Kidney epithelial cell (primary cell): ENCODE measurements at regions not wholly inside any gene's neighbourhood (a gene's known extent, or its start where the extent isn't known, plus 50 kb on each side); places are given as distances from the start of the nearest gene placed in this dataset.

Experiments used
- DNase-seq: peaks from one replicate; pipeline ENCODE4 v3.0.0-alpha.2; 2010; ENCODE audit warnings: low read depth
- H3K27me3 ChIP-seq: 2 replicates; pipeline ENCODE4 v1.6.0; 2011; ENCODE audit warnings: low read length; ENCODE audit not compliant: control insufficient read depth, insufficient read depth
- H3K36me3 ChIP-seq: 2 replicates; pipeline ENCODE4 v1.5.1; 2011; ENCODE audit warnings: low read length; ENCODE audit not compliant: control insufficient read depth, insufficient read depth
- H3K4me3 ChIP-seq: 2 replicates; pipeline ENCODE4 v1.5.1; 2011; ENCODE audit warnings: low read depth, mild to moderate bottlenecking, control low read depth, low read length
- TF ChIP-seq, protein P1 (sequence below): IDR thresholded peaks from 2 replicates; pipeline ENCODE4 v1.5.1; 2011; ENCODE audit warnings: mild to moderate bottlenecking, moderate library complexity, low read length, control low read depth, inconsistent platforms; ENCODE audit not compliant: insufficient read depth, poor library complexity, severe bottlenecking

DNA sequence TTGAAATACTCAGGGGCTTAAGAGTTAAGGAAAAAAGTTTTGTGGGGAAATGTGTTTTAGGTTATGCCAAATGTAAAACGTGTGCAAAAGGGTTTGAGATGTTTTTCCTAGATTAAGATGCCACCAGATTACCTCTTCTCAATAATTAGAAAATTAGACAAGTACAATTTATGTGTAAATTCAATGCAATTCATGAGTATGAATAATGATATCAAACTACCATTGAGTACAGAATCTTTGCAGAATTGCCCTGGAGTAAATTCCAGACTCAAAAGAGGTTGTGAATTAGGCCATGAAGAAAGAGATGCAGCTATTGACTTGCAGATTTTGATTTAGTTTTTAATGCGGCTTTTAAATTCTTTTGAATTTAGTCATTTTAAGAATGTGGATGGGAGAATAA lies 159.4 kb upstream of the INHBA start:
- TF ChIP-seq, protein P1, sequence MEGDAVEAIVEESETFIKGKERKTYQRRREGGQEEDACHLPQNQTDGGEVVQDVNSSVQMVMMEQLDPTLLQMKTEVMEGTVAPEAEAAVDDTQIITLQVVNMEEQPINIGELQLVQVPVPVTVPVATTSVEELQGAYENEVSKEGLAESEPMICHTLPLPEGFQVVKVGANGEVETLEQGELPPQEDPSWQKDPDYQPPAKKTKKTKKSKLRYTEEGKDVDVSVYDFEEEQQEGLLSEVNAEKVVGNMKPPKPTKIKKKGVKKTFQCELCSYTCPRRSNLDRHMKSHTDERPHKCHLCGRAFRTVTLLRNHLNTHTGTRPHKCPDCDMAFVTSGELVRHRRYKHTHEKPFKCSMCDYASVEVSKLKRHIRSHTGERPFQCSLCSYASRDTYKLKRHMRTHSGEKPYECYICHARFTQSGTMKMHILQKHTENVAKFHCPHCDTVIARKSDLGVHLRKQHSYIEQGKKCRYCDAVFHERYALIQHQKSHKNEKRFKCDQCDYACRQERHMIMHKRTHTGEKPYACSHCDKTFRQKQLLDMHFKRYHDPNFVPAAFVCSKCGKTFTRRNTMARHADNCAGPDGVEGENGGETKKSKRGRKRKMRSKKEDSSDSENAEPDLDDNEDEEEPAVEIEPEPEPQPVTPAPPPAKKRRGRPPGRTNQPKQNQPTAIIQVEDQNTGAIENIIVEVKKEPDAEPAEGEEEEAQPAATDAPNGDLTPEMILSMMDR, result no peak
- H3K27me3 ChIP-seq, result no peaks in the 10 kb centered on the region
- H3K4me3 ChIP-seq, result no peak overlapping the region
- no peaks in the 10 kb centered on the region for H3K36me3 ChIP-seq
- DNase-seq, result no peak

DNA sequence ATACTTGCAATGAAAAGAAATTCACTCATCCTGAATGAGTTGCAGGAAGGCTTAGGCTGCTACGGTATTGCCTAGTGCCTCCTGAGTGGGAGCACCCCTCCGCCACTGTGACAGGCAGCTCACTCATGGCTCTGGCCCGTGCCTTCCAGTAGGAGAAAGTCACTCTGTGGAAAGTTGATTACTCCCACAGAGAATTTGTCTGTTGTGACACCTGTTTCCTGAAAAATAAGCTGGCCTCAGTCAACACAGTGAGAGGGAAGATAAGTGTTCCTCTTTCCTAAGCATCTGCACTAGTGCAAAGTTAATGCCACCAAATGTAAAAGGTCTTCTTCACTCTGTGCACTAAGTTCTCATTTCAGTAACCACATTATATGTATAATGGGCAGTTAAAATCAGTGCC lies 158.8 kb upstream of the INHBA start:
- Histone ChIP-seq H3K27me3 (no peaks in the 10 kb centered on the region), H3K36me3 (no peaks in the 10 kb centered on the region), H3K4me3 (no peak overlapping the region)
- DNase-seq, result no peak
- TF ChIP-seq, protein P1, result no peak

DNA sequence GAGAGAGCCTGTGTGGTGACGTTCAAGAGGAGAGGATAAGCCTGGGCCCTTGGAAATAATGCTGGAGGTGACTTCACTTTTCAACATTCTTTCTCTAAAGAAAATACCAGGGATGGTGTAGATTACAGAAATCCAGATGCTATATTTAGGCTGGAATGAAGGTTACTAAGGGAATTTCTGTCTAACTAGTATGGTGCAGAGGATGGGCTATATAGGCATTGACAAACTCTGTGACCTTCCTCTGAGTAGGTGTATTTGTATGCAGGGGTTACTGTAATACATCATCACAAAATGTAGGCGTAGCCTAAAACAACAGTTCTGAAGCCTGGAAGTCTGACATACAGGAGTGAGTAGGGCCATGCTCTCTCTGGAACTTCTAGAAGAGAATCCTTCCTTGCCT lies 155.3 kb upstream of the INHBA start:
- Histone ChIP-seq H3K27me3 (no peaks in the 10 kb centered on the region), H3K4me3 (no peak overlapping the region), H3K36me3 (no peaks in the 10 kb centered on the region)
- DNase-seq, result no peak
- TF ChIP-seq, protein P1, result no peak

DNA sequence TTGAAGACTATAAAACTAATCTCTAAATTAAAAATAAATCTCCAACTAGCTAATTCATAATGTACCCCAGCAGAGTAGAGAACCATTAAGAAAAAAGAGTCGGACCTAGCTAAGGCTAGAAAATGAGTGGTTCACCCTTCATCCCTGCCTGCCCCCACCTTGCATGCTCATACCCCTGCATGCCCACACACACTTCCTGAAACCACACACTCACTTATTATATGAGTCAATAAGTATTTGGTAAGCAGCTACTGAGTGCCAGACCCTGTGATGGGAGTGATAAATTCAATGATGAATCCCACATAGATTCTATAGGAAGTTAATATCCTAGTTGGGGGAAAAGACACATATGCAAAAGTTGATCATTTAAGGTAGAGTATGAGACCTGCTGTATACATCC lies 152.9 kb upstream of the INHBA start:
- DNase-seq, result no peak

DNA sequence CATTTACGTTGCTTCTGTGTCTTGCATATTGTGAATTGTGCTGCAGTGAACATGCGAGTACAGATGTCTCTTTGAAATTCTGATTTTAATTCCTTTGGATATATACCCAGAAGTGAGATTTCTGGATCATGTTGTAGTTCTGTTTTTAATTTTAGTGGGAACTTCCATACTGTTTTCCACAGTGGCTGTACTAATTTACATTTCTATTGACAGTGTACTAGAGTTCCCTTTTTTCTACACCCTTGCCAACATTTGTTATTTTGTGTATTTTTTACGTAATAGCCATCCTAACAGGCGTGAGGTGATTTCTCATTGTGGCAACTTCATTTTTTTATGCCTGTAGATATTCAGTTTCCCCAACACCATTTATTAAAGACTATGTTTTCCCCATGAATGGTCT lies 144.7 kb upstream of the INHBA start:
- H3K4me3 ChIP-seq, result no peak overlapping the region
- H3K36me3 ChIP-seq, result no peaks in the 10 kb centered on the region
- TF ChIP-seq, protein P1, result no peak
- no peak for DNase-seq
- no peaks in the 10 kb centered on the region for H3K27me3 ChIP-seq

More for the DNA sequence above, 152.9 kb upstream of the INHBA start:
- H3K27me3 ChIP-seq, result no peaks in the 10 kb centered on the region
- no peak overlapping the region for H3K4me3 ChIP-seq
- TF ChIP-seq, protein P1, result no peak
- H3K36me3 ChIP-seq, result no peaks in the 10 kb centered on the region

DNA sequence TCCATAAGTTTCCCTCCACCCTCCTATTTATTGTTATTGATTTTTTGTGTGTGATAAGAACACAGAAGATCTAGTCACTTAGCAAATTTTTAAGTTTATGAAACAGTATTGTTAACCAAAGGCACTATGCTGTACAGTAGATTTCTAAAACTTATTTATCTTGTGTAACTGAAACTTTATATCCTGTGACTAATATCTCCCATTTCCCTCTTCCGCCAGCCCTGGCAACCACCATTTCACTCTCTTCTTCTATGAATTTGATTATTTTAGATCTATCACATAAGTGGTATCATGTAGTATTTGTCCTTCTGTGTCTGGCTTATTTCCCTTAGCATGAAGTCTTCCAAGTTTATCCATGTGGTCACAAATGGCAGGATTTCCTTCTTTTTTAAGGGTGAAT lies 144.3 kb upstream of the INHBA start:
- Histone ChIP-seq H3K27me3 (no peaks in the 10 kb centered on the region), H3K36me3 (no peaks in the 10 kb centered on the region), H3K4me3 (no peak overlapping the region)
- no peak for DNase-seq
- TF ChIP-seq, protein P1, result no peak
